Parathyroid adenoma (tissue), 2 donors: ENCODE measurements at regions not wholly inside any gene's neighbourhood (a gene's known extent, or its start where the extent isn't known, plus 50 kb on each side); places are given as distances from the start of the nearest gene placed in this dataset.

Experiments used
- H2AFZ ChIP-seq: fragments of 300-600 bp; sonication (generic); one replicate; pipeline ENCODE4 v1.7.0; 2017; ENCODE audit warnings: antibody characterized with exemption, mild to moderate bottlenecking
- H3K27ac ChIP-seq: fragments of 300-600 bp; sonication (generic); one replicate; pipeline ENCODE4 v1.7.0; 2017
- H3K27me3 ChIP-seq: fragments of 300-600 bp; sonication (generic); one replicate; pipeline ENCODE4 v1.7.0; 2017; ENCODE audit warnings: low read length; ENCODE audit not compliant: control insufficient read depth, insufficient read depth
- H3K36me3 ChIP-seq: fragments of 300-600 bp; sonication (generic); one replicate; pipeline ENCODE4 v1.7.0; 2017; ENCODE audit warnings: low read length; ENCODE audit not compliant: control insufficient read depth, insufficient read depth
- H3K4me1 ChIP-seq: fragments of 300-600 bp; sonication (generic); one replicate; pipeline ENCODE4 v1.7.0; 2017; ENCODE audit warnings: control low read depth
- H3K4me2 ChIP-seq: fragments of 300-600 bp; sonication (generic); one replicate; pipeline ENCODE4 v1.7.0; 2017; ENCODE audit warnings: low read length
- H3K4me3 ChIP-seq: fragments of 300-600 bp; sonication (generic); one replicate; pipeline ENCODE4 v1.7.0; 2017; ENCODE audit warnings: low read depth, low read length
- H3K79me2 ChIP-seq: fragments of 300-600 bp; sonication (generic); one replicate; pipeline ENCODE4 v1.7.0; 2017; ENCODE audit warnings: control low read depth
- H3K9ac ChIP-seq: fragments of 300-600 bp; sonication (generic); one replicate; pipeline ENCODE4 v1.7.0; 2017; ENCODE audit warnings: mild to moderate bottlenecking
- H3K9me3 ChIP-seq: fragments of 300-600 bp; sonication (generic); one replicate; pipeline ENCODE4 v1.7.0; 2017; ENCODE audit warnings: low read length; ENCODE audit not compliant: control insufficient read depth
- CTCF ChIP-seq: fragments of 300-600 bp; sonication (generic); IDR thresholded peaks from one replicate; pipeline ENCODE4 v1.7.0; 2017; ENCODE audit warnings: antibody characterized with exemption, mild to moderate bottlenecking
- donor health status: primary hyperparathyroidism.

GRCh38 chr15:96262549-96263489, 67.7 kb upstream of the NR2F2 start:
- peak overlapping the region; percentile 25 for H2AFZ ChIP-seq
- H3K4me3 ChIP-seq: no peak overlapping the region
- no peaks in the 10 kb centered on the region for H3K36me3 ChIP-seq
- no peak for TF ChIP-seq CTCF
- H3K79me2 ChIP-seq: no peaks in the 10 kb centered on the region
- peaks cover 7% of the 10 kb centered on the region for H3K4me1 ChIP-seq
- no peak overlapping the region for H3K27ac ChIP-seq
- no peaks in the 10 kb centered on the region for H3K9me3 ChIP-seq
- no peaks in the 10 kb centered on the region for H3K27me3 ChIP-seq
- peak overlapping the region; percentile 57 for H3K4me2 ChIP-seq
- no peak overlapping the region for H3K9ac ChIP-seq

GRCh38 chr15:96264351-96264798, 66.1 kb upstream of the NR2F2 start:
- Histone ChIP-seq H2AFZ (no peak overlapping the region), H3K27ac (peak overlapping the region; percentile 39), H3K36me3 (no peaks in the 10 kb centered on the region), H3K79me2 (no peaks in the 10 kb centered on the region), H3K4me1 (peaks cover 7% of the 10 kb centered on the region), H3K4me3 (peak overlapping the region; percentile 28), H3K9me3 (no peaks in the 10 kb centered on the region), H3K27me3 (no peaks in the 10 kb centered on the region), H3K9ac (no peak overlapping the region), H3K4me2 (peak overlapping the region; percentile 46)
- TF ChIP-seq CTCF: no peak

GRCh38 chr15:96264801-96265515, 65.5 kb upstream of the NR2F2 start:
- Histone ChIP-seq H3K4me2 (peak overlapping the region; percentile 46), H3K4me1 (peaks cover 7% of the 10 kb centered on the region), H3K9me3 (no peaks in the 10 kb centered on the region), H2AFZ (no peak overlapping the region), H3K36me3 (no peaks in the 10 kb centered on the region), H3K27ac (peak overlapping the region; percentile 39), H3K79me2 (no peaks in the 10 kb centered on the region), H3K4me3 (no peak overlapping the region), H3K27me3 (no peaks in the 10 kb centered on the region), H3K9ac (no peak overlapping the region)
- TF ChIP-seq CTCF: no peak

GRCh38 chr15:96266456-96266855, 64.0 kb upstream of the NR2F2 start:
- Histone ChIP-seq H3K4me3 (no peak overlapping the region), H3K27ac (no peak overlapping the region), H3K27me3 (no peaks in the 10 kb centered on the region), H3K9me3 (no peaks in the 10 kb centered on the region), H2AFZ (no peak overlapping the region), H3K36me3 (no peaks in the 10 kb centered on the region), H3K4me1 (peaks cover 7% of the 10 kb centered on the region), H3K9ac (no peak overlapping the region), H3K4me2 (no peak overlapping the region), H3K79me2 (no peaks in the 10 kb centered on the region)
- TF ChIP-seq CTCF: no peak
